Tibial nerve (tissue), 4 donors: ENCODE measurements at regions not wholly inside any gene's neighbourhood (a gene's known extent, or its start where the extent isn't known, plus 50 kb on each side); places are given as distances from the start of the nearest gene placed in this dataset.

Source experiments
- DNase-seq, 2 donors: peaks; one replicate each; pipeline ENCODE4 v3.0.0-alpha.2; 2019; ENCODE audit warnings: low spot score in 2 of 2
- H3K27ac ChIP-seq, 4 donors: fragments of 200-600 bp; sonication (generic) in 3 of 4; one replicate each; pipeline ENCODE4 v1.5.1; 2017 to 2019; ENCODE audit warnings: mild to moderate bottlenecking in 1 of 4
- H3K27me3 ChIP-seq, 2 donors: fragments of 200-600 bp; sonication (generic) in 1 of 2; one replicate each; pipeline versions ENCODE4 v1.5.1 to v1.6.0; 2017 to 2019
- H3K36me3 ChIP-seq, 3 donors: fragments of 200-600 bp; sonication (generic); one replicate each; pipeline ENCODE4 v1.5.1; 2018 to 2019
- H3K4me1 ChIP-seq, 4 donors: fragments of 200-600 bp; sonication (generic) in 3 of 4; one replicate each; pipeline ENCODE4 v1.5.1; 2017 to 2019
- H3K4me3 ChIP-seq, 4 donors: fragments of 200-600 bp; sonication (generic) in 3 of 4; one replicate each; pipeline ENCODE4 v1.5.1; 2017 to 2019; ENCODE audit warnings: mild to moderate bottlenecking in 1 of 4, moderate library complexity in 1 of 4
- H3K9me3 ChIP-seq, 4 donors: fragments of 200-600 bp; sonication (generic) in 3 of 4; one replicate each; pipeline ENCODE4 v1.5.1; 2017 to 2019
- CTCF ChIP-seq, 5 experiments: fragments of 200-600 bp in 3 of 5; fragments of 450-650 bp in 2 of 5; sonication (generic) in 3 of 5; IDR thresholded peaks; one replicate each; pipeline ENCODE4 v1.5.1; 2016 to 2019; ENCODE audit warnings: antibody characterized with exemption in 5 of 5, mild to moderate bottlenecking in 3 of 5, moderate library complexity in 2 of 5
- EP300 ChIP-seq, 2 donors: sonication (generic); formaldehyde crosslinking; IDR thresholded peaks; one replicate each; pipeline ENCODE4 v1.6.1; 2017; ENCODE audit warnings: antibody characterized with exemption in 2 of 2, mild to moderate bottlenecking in 1 of 2
- POLR2A ChIP-seq, 2 donors: fragments of 450-650 bp; IDR thresholded peaks; one replicate each; pipeline ENCODE4 v1.6.1; 2017; ENCODE audit warnings: antibody characterized with exemption in 2 of 2, mild to moderate bottlenecking in 2 of 2, moderate library complexity in 2 of 2
- WGBS, 2 donors: methylation state at CpG; one replicate each; pipeline ENCODE4 v1.1.5; 2018; 5-methylcytosine and 5-hydroxymethylcytosine counted together

- no peak for TF ChIP-seq POLR2A (IDR thresholded peaks at IDR 0.05)
- no peak for TF ChIP-seq CTCF (IDR thresholded peaks at IDR 0.05)
- no peak for TF ChIP-seq EP300 (IDR thresholded peaks at IDR 0.05)
- Histone ChIP-seq H3K36me3 (no peaks in the 10 kb centered on the region), H3K4me3 (no peak overlapping the region), H3K27ac (no peak overlapping the region), H3K27me3 (no peaks in the 10 kb centered on the region), H3K4me1 (no peaks in the 10 kb centered on the region), H3K9me3 (no peaks in the 10 kb centered on the region)
- no peak for DNase-seq
- 74 to 87% methylated on average over 2 of the region's 2 CpGs for WGBS, 2 donors
Measured at GRCh38 chr1:219042769-219043168, 130.9 kb upstream of the LYPLAL1 start.

- Histone ChIP-seq H3K27ac (no peak overlapping the region), H3K4me1 (no peaks in the 10 kb centered on the region)
- WGBS, 2 donors = 94 to 98% methylated on average over 3 of the region's 3 CpGs
Measured at GRCh38 chr1:219045246-219045645, 128.4 kb upstream of the LYPLAL1 start.

DNA sequence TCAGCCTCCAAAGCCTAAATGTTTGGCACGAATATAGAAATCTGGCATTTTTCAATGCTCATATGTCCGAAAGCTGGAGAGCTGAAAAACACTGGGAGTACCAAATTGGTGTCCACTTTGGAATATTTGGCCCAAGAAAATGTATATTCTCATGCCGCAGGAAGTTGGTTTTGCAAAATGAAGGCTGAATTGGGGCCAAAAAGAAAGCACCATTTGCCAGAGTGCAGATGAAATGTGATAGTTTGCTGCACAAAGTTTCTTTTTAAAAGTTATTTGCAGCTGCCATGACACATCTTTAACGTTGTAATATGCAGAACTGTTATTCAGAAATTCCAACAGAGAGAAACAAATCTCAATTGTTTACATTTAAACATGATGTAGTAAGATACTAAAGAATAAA, 124.2 kb upstream of the LYPLAL1 start:
- Histone ChIP-seq H3K4me1 (no peaks in the 10 kb centered on the region), H3K27ac (no peak overlapping the region), H3K36me3 (no peaks in the 10 kb centered on the region), H3K9me3 (no peaks in the 10 kb centered on the region), H3K4me3 (no peak overlapping the region), H3K27me3 (no peaks in the 10 kb centered on the region)
- 43% methylated on average over 4 of the region's 4 CpGs for WGBS, 2 donors
- DNase-seq = no peak
- no peak for TF ChIP-seq POLR2A (IDR thresholded peaks at IDR 0.05)
- no peak for TF ChIP-seq EP300 (IDR thresholded peaks at IDR 0.05)
- TF ChIP-seq CTCF (IDR thresholded peaks at IDR 0.05) = no peak

More at GRCh38 chr1:219045246-219045645, 128.4 kb upstream of the LYPLAL1 start:
- no peaks in the 10 kb centered on the region for H3K36me3 ChIP-seq
- TF ChIP-seq CTCF (IDR thresholded peaks at IDR 0.05) (no peak), POLR2A (IDR thresholded peaks at IDR 0.05) (no peak), EP300 (IDR thresholded peaks at IDR 0.05) (no peak)
- no peak overlapping the region for H3K4me3 ChIP-seq
- no peaks in the 10 kb centered on the region for H3K9me3 ChIP-seq
- no peaks in the 10 kb centered on the region for H3K27me3 ChIP-seq
- DNase-seq = no peak

DNA sequence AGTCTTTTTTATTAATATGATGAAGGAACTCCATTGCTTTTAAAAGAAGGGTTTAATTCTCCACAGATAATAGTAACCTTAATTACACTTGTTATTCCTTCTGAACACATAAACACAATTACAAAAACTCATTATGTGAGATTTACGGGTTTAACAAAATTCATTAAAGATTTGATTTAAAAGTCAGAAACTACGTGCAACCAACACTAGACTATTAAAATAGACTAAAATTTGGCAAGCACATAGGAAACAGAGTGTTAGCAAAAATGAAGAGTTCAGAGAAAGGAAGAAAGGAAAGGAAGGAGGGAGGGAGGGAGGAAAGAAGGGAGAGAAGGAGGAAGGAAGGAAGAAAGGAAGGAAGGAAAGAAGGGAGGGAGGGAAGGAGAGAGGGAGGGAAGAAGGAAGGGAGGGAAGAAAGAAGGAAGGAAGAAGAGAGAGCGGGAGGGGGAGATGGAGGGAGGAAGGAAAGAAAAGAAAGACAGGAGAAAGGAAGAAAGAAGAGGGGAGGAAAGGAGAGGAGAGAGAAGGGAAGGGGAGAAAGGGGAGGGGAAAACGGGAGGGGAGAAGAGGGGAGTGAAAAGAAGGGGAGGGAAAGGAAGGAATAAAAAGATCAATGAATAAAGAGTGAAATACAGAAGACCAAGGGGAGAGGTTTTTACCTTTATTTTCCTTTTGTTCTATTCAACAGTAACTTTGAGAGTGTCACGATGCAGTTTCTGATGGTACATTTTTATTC, 123.4 kb upstream of the LYPLAL1 start:
- 65 to 70% methylated on average over 5 of the region's 5 CpGs for WGBS, 2 donors

GRCh38 chr1:219050822-219051125, 122.9 kb upstream of the LYPLAL1 start:
- Histone ChIP-seq H3K27me3 (no peaks in the 10 kb centered on the region), H3K36me3 (no peaks in the 10 kb centered on the region), H3K4me1 (no peaks in the 10 kb centered on the region), H3K9me3 (no peaks in the 10 kb centered on the region), H3K27ac (no peak overlapping the region), H3K4me3 (no peak overlapping the region)
- WGBS, 2 donors = 57 to 85% methylated on average over 1 of the region's 1 CpG
- DNase-seq = no peak
- TF ChIP-seq POLR2A (IDR thresholded peaks at IDR 0.05) (no peak), CTCF (IDR thresholded peaks at IDR 0.05) (no peak), EP300 (IDR thresholded peaks at IDR 0.05) (no peak)

More for the DNA sequence above, 123.4 kb upstream of the LYPLAL1 start:
- H3K9me3 ChIP-seq = no peaks in the 10 kb centered on the region
- no peak overlapping the region for H3K4me3 ChIP-seq
- no peaks in the 10 kb centered on the region for H3K27me3 ChIP-seq
- H3K4me1 ChIP-seq = no peaks in the 10 kb centered on the region
- no peaks in the 10 kb centered on the region for H3K36me3 ChIP-seq
- TF ChIP-seq EP300 (IDR thresholded peaks at IDR 0.05) (no peak), POLR2A (IDR thresholded peaks at IDR 0.05) (no peak), CTCF (IDR thresholded peaks at IDR 0.05) (no peak)
- DNase-seq = no peak
- H3K27ac ChIP-seq = no peak overlapping the region
